ENCODE measurements at regions not wholly inside any gene's neighbourhood (a gene's known extent, or its start where the extent isn't known, plus 50 kb on each side); places are given as distances from the start of the nearest gene placed in this dataset.

DNA sequence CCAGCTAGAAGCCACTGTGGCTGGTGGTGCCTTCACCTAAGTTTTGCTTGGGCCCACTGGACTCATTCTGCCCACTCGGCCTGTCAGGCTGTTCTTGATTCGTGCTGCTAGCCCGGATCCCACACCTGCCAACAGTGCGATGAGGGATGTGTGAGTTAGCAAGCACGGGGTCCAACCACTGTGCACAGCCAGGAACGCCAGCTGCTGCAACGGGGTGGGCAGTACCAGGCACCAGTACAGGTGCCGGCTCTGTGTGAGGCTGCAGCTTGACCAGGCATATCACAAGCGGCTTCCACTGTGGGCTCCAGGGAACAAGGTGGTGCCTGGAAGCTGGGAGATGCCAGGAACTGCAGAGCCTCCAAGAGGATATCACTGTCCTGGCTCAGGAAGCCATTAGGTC is 481.2 kb downstream of the OTOL1 start:
- intact Hi-C loops (cut with DNase I): no loop called here
- DNase-seq: peak in 3 of 10 donors; percentile 5 to 62 (median 60)

DNA sequence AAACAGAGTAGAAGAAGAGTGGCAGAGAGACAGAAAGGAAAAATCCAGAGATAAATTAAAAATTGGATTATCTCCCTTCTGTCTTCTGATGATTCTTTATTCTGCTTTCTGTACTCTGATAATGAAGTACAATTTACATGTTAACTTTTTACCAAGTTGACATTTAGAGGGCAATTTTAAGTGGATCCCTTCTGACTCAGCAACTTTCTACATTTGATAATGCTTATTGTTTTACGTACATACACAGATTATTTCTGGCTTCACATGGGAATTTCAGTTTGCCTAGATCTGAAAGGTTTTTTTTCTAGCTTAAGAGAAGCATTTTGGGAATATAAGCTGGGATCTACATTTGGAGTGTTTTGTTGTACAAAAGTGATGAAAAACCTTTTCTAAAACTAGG is 491.3 kb downstream of the OTOL1 start:
- no peak for DNase-seq
- intact Hi-C loops (cut with DNase I): no loop called here

- DNase-seq: no peak
- intact Hi-C loops (cut with DNase I): no loop called here
Observed at GRCh38 chr3:161989012-161989411, 492.4 kb downstream of the OTOL1 start.

GRCh38 chr3:161990036-161990435 is 493.4 kb downstream of the OTOL1 start:
- DNase-seq: no peak
- intact Hi-C loops (cut with DNase I): no loop called here

- intact Hi-C loops (cut with DNase I): no loop called here
- DNase-seq: no peak
Observed at GRCh38 chr3:161991901-161992540, 495.4 kb downstream of the OTOL1 start.

GRCh38 chr3:161999846-162000245 is 503.2 kb downstream of the OTOL1 start:
- DNase-seq: no peak
- intact Hi-C loops (cut with DNase I): no loop called here

DNA sequence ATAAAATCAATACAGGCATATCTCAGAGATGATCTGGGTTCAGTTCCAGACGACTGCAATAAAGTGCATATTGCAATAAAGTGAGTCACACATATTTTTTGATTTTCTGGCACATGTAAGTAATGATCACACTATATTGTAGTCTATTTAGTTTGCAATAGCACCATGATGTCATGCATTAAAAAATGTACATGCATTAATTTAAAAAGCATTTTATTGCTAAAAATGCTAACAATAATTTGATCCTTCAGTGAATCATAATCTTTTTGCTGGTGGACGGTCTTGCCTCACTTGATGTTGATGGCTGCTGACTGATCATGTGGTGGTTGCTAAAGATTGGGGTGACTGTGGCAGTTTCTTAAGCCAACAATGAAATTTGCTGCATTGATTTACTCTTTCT is 511.1 kb downstream of the OTOL1 start:
- DNase-seq: no peak
- intact Hi-C loops (cut with DNase I): no loop called here

- intact Hi-C loops (cut with DNase I): no loop called here
Observed at GRCh38 chr3:162012633-162013032, 516.0 kb downstream of the OTOL1 start.

DNA sequence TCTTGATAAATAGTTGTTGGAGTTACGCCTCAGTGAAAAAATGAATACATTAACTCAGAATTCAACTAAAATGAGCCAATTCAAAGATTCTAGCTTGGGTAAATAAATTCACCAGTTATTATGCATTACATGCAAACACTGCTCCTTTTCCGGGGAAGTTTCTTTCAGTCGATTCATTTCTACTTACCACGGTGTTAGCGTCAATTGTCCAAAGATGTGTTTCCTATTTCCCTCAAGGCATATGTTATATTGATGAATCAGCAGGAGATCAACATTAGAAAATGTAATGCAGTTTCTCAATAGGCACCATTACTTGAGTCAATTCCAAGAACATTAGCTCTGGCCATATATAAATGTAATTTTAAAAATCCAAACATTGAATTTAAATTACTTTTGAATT is 517.7 kb downstream of the OTOL1 start:
- intact Hi-C loops (cut with DNase I): no loop called here
- no peak for DNase-seq

More at GRCh38 chr3:162012633-162013032, 516.0 kb downstream of the OTOL1 start:
- DNase-seq: no peak

- intact Hi-C loops (cut with DNase I): no loop called here
- no peak for DNase-seq
Observed at GRCh38 chr3:162015856-162016255, 519.2 kb downstream of the OTOL1 start.

- intact Hi-C loops (cut with DNase I): no loop called here
- DNase-seq: no peak
Observed at GRCh38 chr3:162019817-162020216, 523.2 kb downstream of the OTOL1 start.

GRCh38 chr3:162021206-162021605 is 524.6 kb downstream of the OTOL1 start:
- DNase-seq: no peak
- intact Hi-C loops (cut with DNase I): no loop called here

DNA sequence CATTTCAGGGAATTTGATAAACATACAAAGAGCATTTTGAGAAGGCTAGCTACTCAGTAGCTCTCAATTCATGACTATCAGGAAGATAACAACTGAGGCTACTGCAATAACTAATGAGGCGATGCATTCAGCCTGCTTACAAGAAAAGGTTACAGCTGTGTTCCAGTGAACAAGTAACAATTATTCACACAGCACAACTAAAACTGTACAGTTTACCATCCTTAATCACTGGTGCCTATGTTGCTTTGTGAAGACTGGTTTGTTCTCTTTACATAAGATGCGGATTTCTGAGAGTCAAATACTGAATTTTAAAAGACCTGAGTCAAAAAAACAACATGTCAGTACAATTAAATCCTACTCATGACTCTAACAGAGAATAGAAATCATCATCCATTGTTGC is 526.3 kb downstream of the OTOL1 start:
- intact Hi-C loops (cut with DNase I): no loop called here
- no peak for DNase-seq

DNA sequence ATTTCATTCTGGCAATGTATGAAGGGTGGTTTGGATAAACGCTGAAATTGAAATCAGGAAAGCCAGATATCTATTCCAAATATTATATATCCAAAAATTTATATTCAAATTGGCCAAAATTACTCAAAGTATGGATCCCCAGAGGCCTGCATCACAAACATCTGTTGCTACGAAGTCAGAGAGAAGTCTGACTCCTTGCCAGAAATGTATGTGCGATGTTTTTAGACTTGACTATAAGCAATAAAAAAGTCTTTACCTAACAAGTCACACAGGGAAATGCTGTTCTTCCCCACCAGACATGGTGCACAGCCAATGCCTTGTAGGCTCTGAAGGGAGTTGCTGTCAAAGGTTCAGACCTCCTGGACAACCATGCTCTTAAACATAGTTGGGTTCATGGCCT is 533.1 kb downstream of the OTOL1 start:
- intact Hi-C loops (cut with DNase I): no loop called here
- DNase-seq: no peak

DNA sequence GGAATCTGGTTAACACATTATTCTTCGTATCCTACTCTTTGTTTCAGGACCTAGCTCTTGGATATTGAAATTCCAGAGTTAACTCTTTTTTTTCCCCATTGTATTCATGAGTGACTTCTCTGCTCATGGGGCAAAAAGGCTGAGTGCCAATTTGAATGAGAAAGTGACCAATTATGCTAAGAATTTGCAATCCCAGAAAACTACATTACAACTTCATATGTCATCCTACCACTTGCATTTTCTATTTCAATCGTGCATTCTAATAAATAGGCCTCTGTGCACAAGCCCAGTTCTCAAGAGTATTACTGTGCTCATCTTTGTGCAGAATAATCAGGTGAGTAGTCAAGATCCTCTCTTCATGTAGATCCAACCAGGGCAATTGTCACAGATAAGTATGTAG is 537.8 kb downstream of the OTOL1 start:
- intact Hi-C loops (cut with DNase I): no loop called here
- DNase-seq: no peak

DNA sequence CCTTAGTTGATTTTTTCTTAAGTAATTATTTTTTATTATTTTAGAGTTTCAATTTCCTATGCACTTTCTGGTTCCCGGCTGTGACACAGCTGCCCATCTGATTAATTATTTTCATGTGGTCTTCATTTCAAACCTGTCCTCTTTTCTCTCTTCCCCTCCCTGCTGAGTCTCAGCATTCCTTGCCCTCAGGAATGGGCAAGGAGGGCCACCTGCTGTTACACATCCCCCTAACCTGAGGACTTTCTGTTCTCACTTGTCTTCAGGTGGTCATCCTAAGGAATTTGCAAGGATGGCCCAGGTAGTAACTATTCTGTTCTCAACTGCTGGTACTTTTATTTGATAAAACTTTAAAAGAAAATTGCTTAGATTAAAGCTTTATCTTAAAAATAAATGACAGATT is 545.0 kb downstream of the OTOL1 start:
- intact Hi-C loops (cut with DNase I): no loop called here
- no peak for DNase-seq

- no peak for DNase-seq
- intact Hi-C loops (cut with DNase I): no loop called here
Observed at GRCh38 chr3:162052636-162053035, 556.0 kb downstream of the OTOL1 start.

DNA sequence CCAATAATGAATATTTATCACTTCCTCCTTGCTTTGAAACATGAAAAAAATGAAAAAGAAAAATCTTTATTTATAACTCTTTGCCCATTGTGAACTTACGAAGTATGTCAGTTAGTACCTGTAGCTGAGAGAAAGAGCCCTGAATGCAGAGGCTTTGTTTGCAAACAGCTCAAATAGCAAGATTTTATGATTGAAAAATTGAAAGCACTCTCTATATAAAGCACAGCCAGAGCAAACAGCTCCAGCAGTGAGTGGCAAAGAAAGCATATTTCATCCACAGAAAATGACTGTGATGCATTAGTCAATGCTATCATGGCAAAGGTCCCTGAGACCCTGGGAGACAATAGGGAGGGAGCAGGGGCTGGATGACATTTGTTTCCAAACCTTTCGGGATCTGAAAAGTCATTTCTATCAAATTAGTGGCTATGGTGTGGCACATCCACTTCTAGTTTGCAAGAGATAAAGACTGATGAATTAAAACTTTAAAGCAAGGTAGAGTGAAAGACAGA is 576.1 kb downstream of the OTOL1 start:
- DNase-seq: no peak
- intact Hi-C loops (cut with DNase I): no loop called here

DNA sequence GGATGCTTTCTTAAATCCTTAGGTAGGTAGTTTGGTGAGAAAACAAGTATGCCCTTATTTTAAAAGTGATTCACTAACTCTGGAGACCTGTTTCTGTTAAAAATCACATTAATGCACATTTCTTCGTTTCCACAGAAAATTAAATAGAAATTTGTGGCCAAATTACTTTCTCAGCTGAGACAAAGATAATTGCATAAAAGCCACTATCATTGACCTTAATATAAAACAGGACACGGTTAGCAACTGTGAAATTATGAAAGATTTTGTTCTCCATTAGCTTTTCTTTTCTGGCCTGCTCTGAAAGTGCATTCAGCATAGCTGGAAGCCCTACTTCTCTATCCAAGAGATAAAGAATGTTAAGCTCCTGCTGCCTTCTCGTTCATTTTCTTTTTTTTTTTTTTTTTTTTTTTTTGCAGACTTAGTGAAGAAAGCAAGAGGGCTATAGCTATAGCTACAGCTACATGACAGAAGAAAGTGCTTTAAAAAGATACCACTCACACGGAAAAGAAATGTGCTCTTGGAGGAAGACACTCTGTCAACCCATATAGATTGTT is 576.9 kb downstream of the OTOL1 start:
- no peak for DNase-seq

DNA sequence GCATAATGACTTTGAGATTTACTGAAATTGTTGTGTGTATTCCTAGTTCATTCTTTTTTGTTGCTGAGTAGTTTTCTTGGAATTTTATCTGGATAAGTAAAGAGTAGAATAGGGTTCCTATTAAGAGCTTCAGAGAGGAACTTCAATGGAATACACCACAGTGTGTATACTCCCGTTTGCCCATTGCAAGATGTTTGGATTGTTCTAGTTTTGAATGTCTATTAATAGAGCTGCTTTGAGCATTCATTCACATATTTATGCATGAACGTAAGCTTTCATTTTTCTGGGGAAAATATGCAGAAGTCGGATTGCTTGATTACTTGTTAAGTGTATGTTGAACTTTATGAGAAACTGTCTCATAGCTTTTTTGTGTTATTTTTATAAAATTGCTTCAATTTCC is 580.5 kb downstream of the OTOL1 start:
- intact Hi-C loops (cut with DNase I): no loop called here
- DNase-seq: no peak

More for the DNA sequence above, 576.9 kb downstream of the OTOL1 start:
- intact Hi-C loops (cut with DNase I): no loop called here

DNA sequence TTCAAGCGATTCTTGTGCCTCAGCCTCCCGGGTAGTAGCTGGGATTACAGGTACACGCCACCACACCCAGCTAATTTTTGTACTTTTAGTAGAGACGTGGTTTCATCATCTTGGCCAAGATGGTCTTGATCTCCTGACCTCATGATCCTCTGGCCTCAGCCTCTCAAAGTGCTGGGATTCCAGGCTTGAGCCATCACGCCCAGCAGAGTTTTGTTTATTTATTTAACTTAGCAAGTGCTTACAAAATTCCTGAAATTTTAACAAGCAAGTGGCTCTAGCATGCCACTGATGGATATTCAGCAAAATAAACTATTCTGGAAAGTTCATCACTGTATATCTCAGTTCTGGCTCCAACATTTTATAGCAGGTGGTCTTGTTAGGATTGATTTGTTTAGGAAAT is 585.9 kb downstream of the OTOL1 start:
- intact Hi-C loops (cut with DNase I): no loop called here
- DNase-seq: no peak

DNA sequence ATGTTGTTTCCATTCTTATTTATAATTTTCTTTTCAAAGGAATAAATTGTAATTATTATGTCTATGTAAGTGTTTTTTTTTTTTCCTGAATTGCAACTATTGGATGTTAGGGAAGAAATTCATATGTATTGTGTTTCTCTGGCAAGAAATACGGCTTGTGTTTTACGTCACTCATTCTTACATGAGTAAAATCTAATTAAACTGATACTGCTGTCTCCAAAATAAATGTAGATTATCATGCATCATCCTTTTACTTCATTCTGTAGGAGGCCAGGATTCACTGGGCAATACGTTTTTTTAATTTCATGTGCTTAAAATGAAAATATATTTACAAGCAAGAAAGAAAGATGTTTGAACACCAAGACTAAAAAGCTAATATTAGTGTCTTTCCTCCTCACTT is 590.8 kb downstream of the OTOL1 start:
- intact Hi-C loops (cut with DNase I): no loop called here
- no peak for DNase-seq

DNA sequence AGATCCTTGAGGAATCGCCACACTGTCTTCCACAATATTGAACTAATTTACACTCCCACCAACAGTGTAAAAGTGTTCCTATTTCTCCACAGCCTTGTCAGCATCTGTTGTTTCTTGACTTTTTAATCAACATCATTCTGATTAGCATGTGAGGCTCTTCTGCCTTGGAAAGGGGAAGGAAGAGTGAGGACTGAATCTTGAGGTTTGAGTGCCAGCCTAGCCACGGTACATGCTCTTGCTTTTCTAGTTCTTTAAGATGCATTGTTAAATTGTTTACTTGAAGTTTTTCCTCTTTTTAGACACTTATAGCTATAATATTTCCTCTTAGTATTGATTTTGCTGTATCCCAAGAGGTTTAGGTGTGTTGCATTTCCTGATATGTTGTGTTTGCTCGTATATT is 596.1 kb downstream of the OTOL1 start:
- intact Hi-C loops (cut with DNase I): no loop called here
- DNase-seq: no peak

Data from posterior cingulate gyrus (tissue), 11 donors.